Large intestine (tissue), 3 donors: ENCODE measurements at regions not wholly inside any gene's neighbourhood (a gene's known extent, or its start where the extent isn't known, plus 50 kb on each side); places are given as distances from the start of the nearest gene placed in this dataset.

ENCODE experiments used
- DNase-seq, 2 donors: peaks; one replicate each; pipeline versions ENCODE4 v3.0.0 to v3.0.0-alpha.2; 2013
- H3K27ac ChIP-seq: one replicate; pipeline ENCODE4 v1.5.1; 2013; ENCODE audit warnings: low read length
- H3K27me3 ChIP-seq: 2 replicates; pipeline ENCODE4 v1.6.1; 2013; ENCODE audit warnings: low read length; ENCODE audit not compliant: control insufficient read depth, insufficient read depth
- H3K36me3 ChIP-seq: 2 replicates; pipeline ENCODE4 v1.6.1; 2013; ENCODE audit warnings: low read length; ENCODE audit not compliant: control insufficient read depth, insufficient read depth
- H3K4me1 ChIP-seq: one replicate; pipeline ENCODE4 v1.6.1; 2013; ENCODE audit warnings: low read length; ENCODE audit not compliant: control insufficient read depth, insufficient read depth
- H3K4me3 ChIP-seq: one replicate; pipeline ENCODE4 v1.5.1; 2013; ENCODE audit warnings: low read length
- H3K9me3 ChIP-seq: one replicate; pipeline ENCODE4 v1.6.1; 2013; ENCODE audit warnings: mild to moderate bottlenecking, low read depth, low read length, moderate library complexity; ENCODE audit not compliant: control insufficient read depth
- WGBS: methylation state at CpG from one replicate; pipeline ENCODE4 v1.1.5; 2013; ENCODE audit warnings: low lambda C conversion rate; ENCODE audit not compliant: insufficient coverage; 5-methylcytosine and 5-hydroxymethylcytosine counted together

DNA sequence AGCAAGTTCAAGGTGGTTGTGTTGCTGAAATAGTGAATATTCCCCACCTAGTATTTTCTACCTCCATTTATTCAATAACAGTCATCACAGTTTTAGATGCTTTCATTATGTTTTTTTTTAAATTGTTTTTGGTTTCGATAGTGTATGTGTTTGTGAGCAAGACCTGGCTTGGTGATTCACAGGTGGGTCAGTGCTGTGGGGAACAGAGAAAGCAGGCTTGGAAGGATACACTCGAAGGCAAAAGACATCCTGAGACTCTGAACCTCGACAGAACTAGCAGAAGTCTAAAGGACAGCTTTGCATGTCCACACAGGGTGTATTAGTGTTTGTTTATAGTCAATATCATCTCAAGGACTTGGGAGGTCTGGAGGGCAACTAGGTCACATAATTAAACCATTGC lies 551.5 kb downstream of the RIT2 start:
- no peaks in the 10 kb centered on the region for H3K27me3 ChIP-seq
- H3K36me3 ChIP-seq, result no peaks in the 10 kb centered on the region
- no peak for DNase-seq
- WGBS, result no CpG with 5 or more reads among the region's 3 CpGs
- no peaks in the 10 kb centered on the region for H3K4me1 ChIP-seq
- H3K27ac ChIP-seq, result no peak overlapping the region
- no peaks in the 10 kb centered on the region for H3K9me3 ChIP-seq
- no peak overlapping the region for H3K4me3 ChIP-seq

GRCh38 chr18:42564761-42565160 lies 550.7 kb downstream of the RIT2 start:
- no CpG with 5 or more reads among the region's 1 CpG for WGBS
- Histone ChIP-seq H3K36me3 (no peaks in the 10 kb centered on the region), H3K9me3 (no peaks in the 10 kb centered on the region), H3K27ac (no peak overlapping the region), H3K27me3 (no peaks in the 10 kb centered on the region), H3K4me1 (no peaks in the 10 kb centered on the region), H3K4me3 (no peak overlapping the region)
- DNase-seq, result peak; percentile 5 to 7

- no CpG with 5 or more reads among the region's 2 CpGs for WGBS
- no peak overlapping the region for H3K27ac ChIP-seq
- H3K4me1 ChIP-seq, result no peaks in the 10 kb centered on the region
- H3K9me3 ChIP-seq, result no peaks in the 10 kb centered on the region
- H3K36me3 ChIP-seq, result no peaks in the 10 kb centered on the region
- DNase-seq, result no peak
- no peak overlapping the region for H3K4me3 ChIP-seq
- peaks cover 3% of the 10 kb centered on the region for H3K27me3 ChIP-seq
Measured at GRCh38 chr18:42568773-42569172, 546.7 kb downstream of the RIT2 start.

GRCh38 chr18:42574871-42575270 lies 540.6 kb downstream of the RIT2 start:
- no peaks in the 10 kb centered on the region for H3K9me3 ChIP-seq
- no peak for DNase-seq
- H3K4me3 ChIP-seq, result no peak overlapping the region
- H3K36me3 ChIP-seq, result no peaks in the 10 kb centered on the region
- no peak overlapping the region for H3K27ac ChIP-seq
- no CpG with 5 or more reads among the region's 4 CpGs for WGBS
- no peaks in the 10 kb centered on the region for H3K4me1 ChIP-seq
- H3K27me3 ChIP-seq, result peaks cover 3% of the 10 kb centered on the region

DNA sequence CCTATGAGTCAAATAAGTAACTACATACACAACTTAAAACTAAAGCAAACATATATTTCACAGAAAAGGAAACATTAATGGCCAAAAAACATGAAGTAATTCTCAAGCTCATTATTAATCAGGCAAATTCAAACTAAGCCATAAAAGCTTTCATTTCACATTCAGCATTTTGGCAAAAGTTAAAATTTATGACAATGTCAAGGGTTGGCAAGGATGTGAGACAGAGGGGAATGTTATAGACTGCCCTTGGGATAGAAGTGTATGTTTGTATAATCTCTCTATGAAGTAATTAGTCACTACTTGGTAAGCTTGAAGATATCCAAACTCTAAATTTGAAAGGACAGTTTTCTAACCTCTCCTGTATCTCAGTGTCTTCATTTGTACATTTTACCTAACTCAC lies 539.4 kb downstream of the RIT2 start:
- Histone ChIP-seq H3K36me3 (no peaks in the 10 kb centered on the region), H3K4me1 (no peaks in the 10 kb centered on the region), H3K27ac (no peak overlapping the region), H3K9me3 (no peaks in the 10 kb centered on the region), H3K27me3 (peaks cover 1% of the 10 kb centered on the region), H3K4me3 (no peak overlapping the region)
- no peak for DNase-seq

- Histone ChIP-seq H3K36me3 (no peaks in the 10 kb centered on the region), H3K4me1 (no peaks in the 10 kb centered on the region), H3K27ac (no peak overlapping the region), H3K27me3 (no peaks in the 10 kb centered on the region), H3K9me3 (no peaks in the 10 kb centered on the region), H3K4me3 (no peak overlapping the region)
- DNase-seq, result no peak
Measured at GRCh38 chr18:42578792-42579191, 536.7 kb downstream of the RIT2 start.

GRCh38 chr18:42582266-42582665 lies 533.2 kb downstream of the RIT2 start:
- no peaks in the 10 kb centered on the region for H3K36me3 ChIP-seq
- H3K27ac ChIP-seq, result no peak overlapping the region
- H3K4me1 ChIP-seq, result no peaks in the 10 kb centered on the region
- H3K27me3 ChIP-seq, result no peaks in the 10 kb centered on the region
- no peak overlapping the region for H3K4me3 ChIP-seq
- WGBS, result no CpG with 5 or more reads among the region's 1 CpG
- DNase-seq, result no peak
- no peaks in the 10 kb centered on the region for H3K9me3 ChIP-seq

DNA sequence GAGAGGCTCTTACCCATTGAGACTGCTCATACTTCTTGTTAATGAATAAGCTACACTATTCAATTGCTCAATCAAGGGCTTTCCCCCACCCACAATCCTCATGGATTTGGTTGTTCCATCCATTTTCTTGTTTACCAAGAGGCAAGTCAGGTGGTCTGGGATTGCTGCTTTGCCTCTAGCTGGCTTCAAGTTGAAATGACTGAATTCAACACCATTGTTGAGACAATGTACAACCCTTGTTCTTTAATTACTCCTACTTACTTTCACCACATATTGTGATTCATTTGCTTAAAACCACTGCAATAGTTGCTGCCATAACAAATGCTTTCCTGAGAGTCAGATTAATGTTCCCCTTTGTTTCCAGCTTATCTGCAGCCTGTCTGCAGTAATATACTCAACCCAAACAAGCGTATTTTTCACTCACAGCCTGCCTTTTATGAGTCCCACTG lies 532.2 kb downstream of the RIT2 start:
- Histone ChIP-seq H3K4me1 (no peaks in the 10 kb centered on the region), H3K9me3 (no peaks in the 10 kb centered on the region), H3K27ac (no peak overlapping the region), H3K4me3 (no peak overlapping the region), H3K27me3 (no peaks in the 10 kb centered on the region), H3K36me3 (no peaks in the 10 kb centered on the region)
- no peak for DNase-seq
- WGBS, result 50% methylated on average over 1 of the region's 1 CpG

DNA sequence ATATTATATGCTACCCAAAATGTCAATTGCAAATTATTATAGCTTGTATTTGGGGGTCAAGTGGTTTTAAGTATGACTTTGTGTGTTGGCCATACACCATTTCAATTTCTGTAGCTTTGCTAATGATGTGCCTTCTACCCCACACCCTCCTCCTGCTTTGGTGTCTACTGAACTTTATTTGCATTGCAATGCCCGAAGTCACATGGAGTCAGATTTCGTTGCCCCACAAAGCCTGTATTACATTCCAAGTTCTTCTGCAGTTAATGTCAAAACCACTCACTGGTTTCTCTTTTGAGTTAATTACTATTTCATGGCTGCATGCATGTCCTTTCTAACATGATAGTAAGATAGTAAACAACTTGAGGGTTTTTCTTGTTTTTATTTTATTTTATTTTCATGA lies 528.9 kb downstream of the RIT2 start:
- Histone ChIP-seq H3K27me3 (no peaks in the 10 kb centered on the region), H3K27ac (no peak overlapping the region), H3K4me3 (no peak overlapping the region), H3K9me3 (no peaks in the 10 kb centered on the region), H3K36me3 (no peaks in the 10 kb centered on the region), H3K4me1 (no peaks in the 10 kb centered on the region)
- DNase-seq, result no peak
- 83% methylated on average over 2 of the region's 2 CpGs for WGBS

DNA sequence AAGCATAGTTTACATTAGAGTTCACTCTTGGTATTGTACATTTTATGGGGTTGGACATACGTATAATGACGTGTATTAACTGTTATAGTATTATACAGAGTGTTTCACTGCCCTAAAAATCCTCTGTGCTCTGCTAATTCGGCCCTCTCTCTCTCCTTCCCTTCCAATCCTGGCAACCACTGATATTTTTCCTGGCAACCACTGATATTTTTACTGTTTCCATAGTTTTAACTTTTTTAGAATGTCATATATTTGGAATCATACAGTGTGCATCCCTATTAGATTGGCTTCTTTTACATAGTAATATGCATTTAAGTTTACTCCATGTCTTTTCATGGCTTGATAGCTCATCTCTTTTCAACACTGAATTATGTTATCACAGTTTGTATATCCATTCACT lies 526.7 kb downstream of the RIT2 start:
- H3K36me3 ChIP-seq, result no peaks in the 10 kb centered on the region
- no peaks in the 10 kb centered on the region for H3K4me1 ChIP-seq
- no CpG with 5 or more reads among the region's 3 CpGs for WGBS
- DNase-seq, result no peak
- H3K9me3 ChIP-seq, result no peaks in the 10 kb centered on the region
- no peaks in the 10 kb centered on the region for H3K27me3 ChIP-seq
- H3K4me3 ChIP-seq, result no peak overlapping the region
- H3K27ac ChIP-seq, result no peak overlapping the region

GRCh38 chr18:42604820-42605219 lies 510.7 kb downstream of the RIT2 start:
- no peak overlapping the region for H3K4me3 ChIP-seq
- DNase-seq, result no peak
- H3K36me3 ChIP-seq, result no peaks in the 10 kb centered on the region
- H3K4me1 ChIP-seq, result no peaks in the 10 kb centered on the region
- H3K27ac ChIP-seq, result no peak overlapping the region
- no peaks in the 10 kb centered on the region for H3K9me3 ChIP-seq
- H3K27me3 ChIP-seq, result no peaks in the 10 kb centered on the region
